ENCODE measurements at regions not wholly inside any gene's neighbourhood (a gene's known extent, or its start where the extent isn't known, plus 50 kb on each side); places are given as distances from the start of the nearest gene placed in this dataset.

DNA sequence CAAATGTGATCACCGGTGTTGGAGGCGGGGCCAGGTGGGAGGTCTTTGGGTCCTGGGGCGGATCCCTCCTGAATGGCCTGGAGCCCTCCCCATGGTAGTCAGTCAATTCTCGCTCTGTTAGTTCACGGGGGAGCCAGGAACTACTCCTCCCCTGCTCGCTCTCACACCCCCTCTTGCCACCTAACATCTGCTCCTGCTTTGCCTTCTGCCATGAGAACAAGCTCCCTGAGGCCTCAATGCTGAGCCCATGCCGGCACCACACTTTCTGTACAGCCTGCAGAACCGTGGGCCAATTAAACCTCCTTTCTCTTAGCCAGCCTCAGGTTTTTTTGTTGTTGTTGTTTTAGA is 135.7 kb downstream of the SHANK2 start:
- Histone ChIP-seq H3K4me3 (ENCODE audit: insufficient read depth, low read length, poor library complexity, severe bottlenecking) (no peak overlapping the region), H3K9me3 (ENCODE audit: insufficient read depth, low read length) (no peaks in the 10 kb centered on the region), H3K36me3 (ENCODE audit: low read length) (no peaks in the 10 kb centered on the region), H3K27me3 (ENCODE audit: low read length) (no peaks in the 10 kb centered on the region), H2AFZ (ENCODE audit: low read depth, low read length, severe bottlenecking) (no peak overlapping the region), H3K27ac (ENCODE audit: low read depth, low read length) (no peak overlapping the region), H3F3A (ENCODE audit: insufficient read depth) (no peaks in the 10 kb centered on the region), H3K4me2 (ENCODE audit: low read depth, low read length, poor library complexity, severe bottlenecking) (no peak overlapping the region), H3K9me2 (replicated peaks; ENCODE audit: insufficient read depth, low read length) (no peaks in the 10 kb centered on the region), H4K20me1 (ENCODE audit: low read depth, low read length) (no peaks in the 10 kb centered on the region), H3K79me2 (ENCODE audit: insufficient read depth, low read length) (no peaks in the 10 kb centered on the region), H3K9ac (ENCODE audit: low read length) (no peak overlapping the region)
- TF ChIP-seq, protein P1, sequence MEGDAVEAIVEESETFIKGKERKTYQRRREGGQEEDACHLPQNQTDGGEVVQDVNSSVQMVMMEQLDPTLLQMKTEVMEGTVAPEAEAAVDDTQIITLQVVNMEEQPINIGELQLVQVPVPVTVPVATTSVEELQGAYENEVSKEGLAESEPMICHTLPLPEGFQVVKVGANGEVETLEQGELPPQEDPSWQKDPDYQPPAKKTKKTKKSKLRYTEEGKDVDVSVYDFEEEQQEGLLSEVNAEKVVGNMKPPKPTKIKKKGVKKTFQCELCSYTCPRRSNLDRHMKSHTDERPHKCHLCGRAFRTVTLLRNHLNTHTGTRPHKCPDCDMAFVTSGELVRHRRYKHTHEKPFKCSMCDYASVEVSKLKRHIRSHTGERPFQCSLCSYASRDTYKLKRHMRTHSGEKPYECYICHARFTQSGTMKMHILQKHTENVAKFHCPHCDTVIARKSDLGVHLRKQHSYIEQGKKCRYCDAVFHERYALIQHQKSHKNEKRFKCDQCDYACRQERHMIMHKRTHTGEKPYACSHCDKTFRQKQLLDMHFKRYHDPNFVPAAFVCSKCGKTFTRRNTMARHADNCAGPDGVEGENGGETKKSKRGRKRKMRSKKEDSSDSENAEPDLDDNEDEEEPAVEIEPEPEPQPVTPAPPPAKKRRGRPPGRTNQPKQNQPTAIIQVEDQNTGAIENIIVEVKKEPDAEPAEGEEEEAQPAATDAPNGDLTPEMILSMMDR (IDR thresholded peaks at IDR 0.05; ENCODE audit: insufficient read depth, low read length, poor library complexity, severe bottlenecking) = no peak
- TF ChIP-seq EZH2phosphoT487 (conservative IDR thresholded peaks at IDR 0.05; ENCODE audit: low read length) = no peak

DNA sequence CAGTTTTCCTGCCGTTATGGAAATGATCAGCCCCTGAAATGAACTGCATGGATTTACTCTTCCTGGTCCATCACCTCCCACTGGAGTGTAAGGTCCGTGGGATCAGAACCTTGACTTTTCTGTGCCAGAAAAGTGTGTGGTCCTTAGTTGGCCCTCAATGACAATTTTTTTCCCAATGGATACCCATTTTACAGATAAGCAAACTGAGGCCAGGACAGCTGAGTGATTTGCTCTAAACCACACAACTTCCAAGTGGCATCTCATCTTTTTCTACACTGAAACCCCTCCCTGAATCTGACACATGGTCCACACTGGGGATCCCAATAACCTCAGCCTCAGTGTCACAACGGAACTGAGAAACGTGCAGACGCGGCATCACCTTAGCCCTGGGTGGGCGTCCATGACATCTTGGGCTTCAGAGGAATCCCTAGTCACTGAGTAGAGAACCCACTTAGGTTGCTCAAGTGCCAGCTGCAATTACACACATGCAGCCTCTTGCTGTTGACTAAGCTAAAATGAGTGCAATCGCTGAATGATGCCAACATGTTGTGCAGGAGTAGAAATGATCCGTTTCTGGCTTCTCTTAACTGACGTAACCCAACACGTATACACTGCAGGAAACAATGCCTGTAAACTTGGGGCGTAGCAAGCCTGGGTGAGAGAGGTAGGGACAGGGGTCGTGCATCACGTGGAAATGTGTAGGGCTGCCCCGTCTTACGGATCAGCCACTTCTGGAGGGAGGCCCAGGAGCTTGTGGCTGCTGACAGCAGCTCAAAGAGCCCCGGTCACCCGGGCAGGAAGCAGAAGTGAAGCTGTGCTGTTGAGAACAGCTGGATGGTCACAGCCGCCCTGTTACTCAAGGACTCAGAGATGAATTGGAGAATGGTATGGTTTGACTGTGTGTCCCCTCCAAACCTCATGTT is 136.3 kb downstream of the SHANK2 start:
- H3K36me3 ChIP-seq (ENCODE audit: low read length) = no peaks in the 10 kb centered on the region
- H3K4me2 ChIP-seq (ENCODE audit: low read depth, low read length, poor library complexity, severe bottlenecking) = no peak overlapping the region
- no peaks in the 10 kb centered on the region for H3K79me2 ChIP-seq (ENCODE audit: insufficient read depth, low read length)
- H3K9me3 ChIP-seq (ENCODE audit: insufficient read depth, low read length) = no peaks in the 10 kb centered on the region
- no peaks in the 10 kb centered on the region for H3K27me3 ChIP-seq (ENCODE audit: low read length)
- no peak overlapping the region for H3K27ac ChIP-seq (ENCODE audit: low read depth, low read length)
- H3K9ac ChIP-seq (ENCODE audit: low read length) = no peak overlapping the region
- no peaks in the 10 kb centered on the region for H4K20me1 ChIP-seq (ENCODE audit: low read depth, low read length)
- H3K9me2 ChIP-seq (replicated peaks; ENCODE audit: insufficient read depth, low read length) = no peaks in the 10 kb centered on the region
- no peaks in the 10 kb centered on the region for H3F3A ChIP-seq (ENCODE audit: insufficient read depth)
- TF ChIP-seq, protein P1 (IDR thresholded peaks at IDR 0.05; ENCODE audit: insufficient read depth, low read length, poor library complexity, severe bottlenecking) = no peak
- no peak for TF ChIP-seq EZH2phosphoT487 (conservative IDR thresholded peaks at IDR 0.05; ENCODE audit: low read length)
- no peak overlapping the region for H3K4me3 ChIP-seq (ENCODE audit: insufficient read depth, low read length, poor library complexity, severe bottlenecking)
- H2AFZ ChIP-seq (ENCODE audit: low read depth, low read length, severe bottlenecking) = no peak overlapping the region

DNA sequence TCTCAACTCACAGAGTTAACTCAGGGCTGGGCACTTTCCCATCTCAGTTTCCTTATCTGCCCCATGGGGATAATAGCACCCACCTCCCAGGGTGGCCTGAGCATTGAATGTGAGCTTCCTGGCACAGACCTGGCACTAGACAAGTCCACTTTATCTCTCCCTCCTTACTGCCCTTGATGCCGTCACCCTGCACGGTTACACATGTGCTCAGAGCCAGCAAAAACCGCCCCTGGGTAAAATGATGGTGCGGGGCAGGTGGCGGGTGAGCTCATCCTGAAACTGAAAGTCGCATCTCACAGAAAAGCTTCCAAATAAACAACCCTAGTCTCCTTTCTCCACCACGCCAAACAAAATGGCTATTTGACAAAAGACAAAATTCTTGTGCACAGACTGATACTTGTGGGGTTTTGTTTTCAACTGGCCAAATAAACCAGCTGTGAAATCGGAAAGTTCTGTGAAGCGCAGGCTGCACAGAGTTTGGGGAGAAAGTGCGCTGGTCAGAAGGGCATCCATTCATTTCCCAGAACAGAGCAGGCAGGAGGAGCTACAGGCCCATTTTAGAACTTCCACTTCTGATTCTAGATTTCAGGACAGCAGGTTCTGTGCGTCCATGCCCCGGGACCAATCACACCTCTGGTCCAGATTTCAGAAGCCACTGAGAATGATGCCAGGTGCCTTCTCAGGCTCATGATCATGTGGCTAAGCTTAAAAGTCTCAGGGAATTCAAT is 138.1 kb downstream of the SHANK2 start:
- Histone ChIP-seq H3K9me3 (ENCODE audit: insufficient read depth, low read length) (no peaks in the 10 kb centered on the region), H3K79me2 (ENCODE audit: insufficient read depth, low read length) (no peaks in the 10 kb centered on the region), H3K27ac (ENCODE audit: low read depth, low read length) (no peak overlapping the region), H2AFZ (ENCODE audit: low read depth, low read length, severe bottlenecking) (no peak overlapping the region), H3F3A (ENCODE audit: insufficient read depth) (no peaks in the 10 kb centered on the region), H4K20me1 (ENCODE audit: low read depth, low read length) (no peaks in the 10 kb centered on the region), H3K9ac (ENCODE audit: low read length) (no peak overlapping the region), H3K4me3 (ENCODE audit: insufficient read depth, low read length, poor library complexity, severe bottlenecking) (no peak overlapping the region), H3K36me3 (ENCODE audit: low read length) (no peaks in the 10 kb centered on the region), H3K27me3 (ENCODE audit: low read length) (no peaks in the 10 kb centered on the region), H3K4me2 (ENCODE audit: low read depth, low read length, poor library complexity, severe bottlenecking) (no peak overlapping the region), H3K9me2 (replicated peaks; ENCODE audit: insufficient read depth, low read length) (no peaks in the 10 kb centered on the region)
- TF ChIP-seq, protein P1 (IDR thresholded peaks at IDR 0.05; ENCODE audit: insufficient read depth, low read length, poor library complexity, severe bottlenecking) = no peak
- TF ChIP-seq EZH2phosphoT487 (conservative IDR thresholded peaks at IDR 0.05; ENCODE audit: low read length) = no peak
